Hepatocyte (in vitro differentiated cells): ENCODE measurements at regions not wholly inside any gene's neighbourhood (a gene's known extent, or its start where the extent isn't known, plus 50 kb on each side); places are given as distances from the start of the nearest gene placed in this dataset.

Experiments used
- DNase-seq: peaks from one replicate; pipeline ENCODE4 v3.0.0-alpha.2; 2016; ENCODE audit warnings: low spot score
- H2AFZ ChIP-seq: fragments of 200-600 bp; sonication (generic); 2 replicates; pipeline ENCODE4 v1.6.0; 2016; ENCODE audit warnings: antibody characterized with exemption, mild to moderate bottlenecking
- H3K27ac ChIP-seq: fragments of 200-600 bp; sonication (generic); 2 replicates; pipeline ENCODE4 v1.5.1; 2016; ENCODE audit warnings: mild to moderate bottlenecking
- H3K27me3 ChIP-seq: fragments of 200-600 bp; sonication (generic); 2 replicates; pipeline ENCODE4 v1.6.1; 2016
- H3K36me3 ChIP-seq: fragments of 200-600 bp; sonication (generic); replicated peaks from 2 replicates; pipeline ENCODE4 v1.5.1; 2016; ENCODE audit warnings: low read depth; ENCODE audit not compliant: insufficient read depth
- H3K4me1 ChIP-seq: fragments of 200-600 bp; sonication (generic); 2 replicates; pipeline ENCODE4 v1.5.1; 2016; ENCODE audit warnings: mild to moderate bottlenecking, moderate library complexity; ENCODE audit not compliant: insufficient read depth
- H3K4me2 ChIP-seq: fragments of 200-600 bp; sonication (generic); 2 replicates; pipeline ENCODE4 v1.6.0; 2016
- H3K4me3 ChIP-seq: fragments of 200-600 bp; sonication (generic); 2 replicates; pipeline ENCODE4 v1.5.1; 2016; ENCODE audit warnings: mild to moderate bottlenecking
- H3K79me2 ChIP-seq: fragments of 200-600 bp; sonication (generic); 2 replicates; pipeline ENCODE4 v1.6.0; 2017; ENCODE audit warnings: mild to moderate bottlenecking
- H3K9me2 ChIP-seq: fragments of 200-600 bp; sonication (generic); replicated peaks from 2 replicates; pipeline ENCODE4 v1.6.0; 2017; ENCODE audit warnings: mild to moderate bottlenecking; ENCODE audit not compliant: insufficient read depth
- H3K9me3 ChIP-seq: fragments of 200-600 bp; sonication (generic); 2 replicates; pipeline ENCODE4 v1.5.1; 2016; ENCODE audit warnings: low read depth, mild to moderate bottlenecking
- H4K20me1 ChIP-seq: fragments of 200-600 bp; sonication (generic); 2 replicates; pipeline ENCODE4 v1.6.0; 2016; ENCODE audit warnings: mild to moderate bottlenecking; ENCODE audit not compliant: insufficient read depth, poor library complexity, severe bottlenecking
- CTCF ChIP-seq: fragments of 200-600 bp; sonication (generic); IDR thresholded peaks from 2 replicates; pipeline ENCODE4 v1.5.1; 2016; ENCODE audit warnings: antibody characterized with exemption, mild to moderate bottlenecking; ENCODE audit not compliant: poor library complexity
- EZH2 ChIP-seq: fragments of 200-600 bp; sonication (generic); IDR thresholded peaks from 2 replicates; pipeline ENCODE4 v1.6.1; 2016; ENCODE audit warnings: antibody characterized with exemption, mild to moderate bottlenecking, borderline replicate concordance
- EZH2phosphoT487 ChIP-seq: fragments of 200-600 bp; sonication (generic); IDR thresholded peaks from one replicate; pipeline ENCODE4 v1.6.1; 2018; ENCODE audit warnings: antibody characterized with exemption, mild to moderate bottlenecking, low read depth, moderate library complexity; ENCODE audit not compliant: unreplicated experiment, severe bottlenecking
- WGBS: methylation state at CpG from one replicate; pipeline ENCODE4 v1.1.6; 2016; ENCODE audit warnings: low lambda C conversion rate; ENCODE audit errors: missing lambda C conversion rate; 5-methylcytosine and 5-hydroxymethylcytosine counted together

GRCh38 chr12:124077701-124078100 is 104.7 kb downstream of the ZNF664 start:
- no peak for DNase-seq
- H3K36me3 ChIP-seq, result no peaks in the 10 kb centered on the region
- peaks cover 4% of the 10 kb centered on the region for H3K4me1 ChIP-seq
- no peaks in the 10 kb centered on the region for H3K79me2 ChIP-seq
- no peak overlapping the region for H3K27ac ChIP-seq
- H2AFZ ChIP-seq, result no peak overlapping the region
- H4K20me1 ChIP-seq, result no peaks in the 10 kb centered on the region
- WGBS, result 92% methylated on average over 9 of the region's 9 CpGs
- no peaks in the 10 kb centered on the region for H3K27me3 ChIP-seq
- H3K4me3 ChIP-seq, result no peak overlapping the region
- TF ChIP-seq CTCF (no peak), EZH2phosphoT487 (no peak), EZH2 (no peak)
- H3K9me3 ChIP-seq, result no peaks in the 10 kb centered on the region
- H3K9me2 ChIP-seq, result no peaks in the 10 kb centered on the region
- no peak overlapping the region for H3K4me2 ChIP-seq

DNA sequence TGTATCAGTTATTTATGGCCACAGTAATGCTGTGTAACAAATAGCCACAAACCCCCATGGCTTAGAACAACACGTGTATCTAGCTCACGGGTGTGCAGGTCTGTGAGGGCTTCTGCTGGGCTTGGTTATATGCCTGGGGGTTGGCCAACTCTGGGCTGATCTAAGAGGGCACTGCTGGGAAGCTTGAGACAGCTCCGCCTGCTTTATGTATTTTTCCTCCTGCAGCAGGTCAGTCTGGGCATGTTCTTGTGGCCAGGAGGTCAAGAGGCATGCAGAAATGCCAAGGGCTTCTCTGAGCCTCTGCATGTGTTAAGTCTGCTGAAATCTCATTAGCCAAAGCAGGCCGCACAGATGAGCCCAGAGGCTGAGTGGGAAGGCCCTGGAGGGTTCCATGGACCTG is 105.8 kb downstream of the ZNF664 start:
- H4K20me1 ChIP-seq, result no peaks in the 10 kb centered on the region
- no peak for TF ChIP-seq EZH2
- no peak for TF ChIP-seq EZH2phosphoT487
- no peak for TF ChIP-seq CTCF
- H3K79me2 ChIP-seq, result no peaks in the 10 kb centered on the region
- DNase-seq, result no peak
- H3K4me3 ChIP-seq, result no peak overlapping the region
- no peaks in the 10 kb centered on the region for H3K36me3 ChIP-seq
- H3K4me2 ChIP-seq, result no peak overlapping the region
- no peaks in the 10 kb centered on the region for H3K9me3 ChIP-seq
- H2AFZ ChIP-seq, result no peak overlapping the region
- H3K9me2 ChIP-seq, result no peaks in the 10 kb centered on the region
- WGBS, result 93% methylated on average over 4 of the region's 4 CpGs
- no peaks in the 10 kb centered on the region for H3K27me3 ChIP-seq
- H3K4me1 ChIP-seq, result peaks cover 4% of the 10 kb centered on the region
- no peak overlapping the region for H3K27ac ChIP-seq

DNA sequence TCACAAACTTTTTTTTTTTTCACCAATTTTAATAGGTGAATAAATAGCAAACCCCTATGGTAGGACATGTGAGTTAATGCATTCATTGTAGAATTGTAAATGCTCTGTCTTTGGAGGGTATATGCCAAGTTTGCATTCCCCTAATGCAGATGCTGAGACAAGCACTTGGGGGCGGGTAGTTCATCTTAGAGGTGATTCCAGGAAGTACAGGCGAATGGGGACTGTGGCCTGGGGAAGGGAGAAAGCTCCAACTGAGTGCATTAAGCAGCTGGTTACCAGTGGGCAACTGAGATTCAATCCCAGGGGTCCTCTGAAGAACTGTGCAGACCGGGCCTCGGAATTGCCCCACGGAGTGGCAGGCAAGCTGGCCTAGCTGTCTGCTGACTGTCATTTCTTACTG is 107.6 kb downstream of the ZNF664 start:
- Histone ChIP-seq H2AFZ (no peak overlapping the region), H3K4me2 (no peak overlapping the region), H3K27ac (no peak overlapping the region), H4K20me1 (no peaks in the 10 kb centered on the region), H3K4me3 (no peak overlapping the region), H3K9me2 (no peaks in the 10 kb centered on the region), H3K36me3 (no peaks in the 10 kb centered on the region), H3K4me1 (no peaks in the 10 kb centered on the region), H3K27me3 (no peaks in the 10 kb centered on the region), H3K79me2 (no peaks in the 10 kb centered on the region), H3K9me3 (no peaks in the 10 kb centered on the region)
- no peak for DNase-seq
- TF ChIP-seq EZH2phosphoT487 (no peak), CTCF (no peak)
- 95% methylated on average over 5 of the region's 5 CpGs for WGBS

DNA sequence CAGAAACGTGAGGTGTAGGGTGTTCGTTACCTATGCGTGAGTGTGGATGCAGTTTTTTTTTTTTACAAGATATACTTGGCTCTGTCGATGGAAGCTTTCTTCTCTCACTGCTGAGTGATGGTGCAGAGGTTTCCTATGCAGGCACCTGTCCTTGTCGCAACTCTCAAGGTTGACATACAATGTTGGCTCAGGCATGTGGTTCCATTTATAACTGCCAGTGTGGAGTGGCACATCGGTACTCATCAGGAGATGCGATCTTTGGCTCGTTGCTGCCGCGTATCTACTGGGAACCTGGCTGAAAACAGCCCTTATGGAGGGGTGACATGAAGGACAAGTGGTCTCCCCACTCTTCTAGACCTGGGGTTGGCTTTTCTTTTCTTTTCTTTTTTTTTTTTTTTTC is 109.0 kb downstream of the ZNF664 start:
- H3K27ac ChIP-seq, result no peak overlapping the region
- 97% methylated on average over 10 of the region's 10 CpGs for WGBS
- TF ChIP-seq EZH2 (no peak), CTCF (no peak), EZH2phosphoT487 (no peak)

More for the DNA sequence above, 109.0 kb downstream of the ZNF664 start:
- Histone ChIP-seq H3K27me3 (no peaks in the 10 kb centered on the region), H3K4me2 (no peak overlapping the region), H3K4me1 (peaks cover 4% of the 10 kb centered on the region), H2AFZ (no peak overlapping the region), H4K20me1 (no peaks in the 10 kb centered on the region), H3K79me2 (no peaks in the 10 kb centered on the region), H3K4me3 (no peak overlapping the region), H3K36me3 (no peaks in the 10 kb centered on the region), H3K9me2 (no peaks in the 10 kb centered on the region), H3K9me3 (no peaks in the 10 kb centered on the region)
- no peak for DNase-seq
